ENCODE measurements at regions not wholly inside any gene's neighbourhood (a gene's known extent, or its start where the extent isn't known, plus 50 kb on each side); places are given as distances from the start of the nearest gene placed in this dataset.

DNA sequence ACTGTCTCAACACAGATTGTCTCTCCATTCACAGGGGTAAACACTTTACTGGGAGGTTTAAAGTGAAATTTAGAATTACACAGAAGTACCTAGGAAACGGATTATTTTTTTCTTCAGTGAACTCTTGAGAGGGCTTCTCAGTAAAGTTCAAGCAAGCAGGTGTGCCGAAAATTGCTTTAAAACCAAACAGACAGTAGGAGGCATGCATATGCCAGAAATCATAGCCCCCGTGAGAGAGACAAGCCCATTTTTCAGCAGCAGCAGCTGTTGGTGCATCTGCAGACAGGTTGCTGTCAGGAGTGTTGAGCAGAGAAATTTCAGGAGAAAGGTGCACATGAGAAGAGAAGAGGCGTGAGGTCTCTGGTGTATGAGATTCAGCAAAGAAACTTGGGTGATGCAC is 2115.5 kb upstream of the CELF4 start:
- no peak for DNase-seq

DNA sequence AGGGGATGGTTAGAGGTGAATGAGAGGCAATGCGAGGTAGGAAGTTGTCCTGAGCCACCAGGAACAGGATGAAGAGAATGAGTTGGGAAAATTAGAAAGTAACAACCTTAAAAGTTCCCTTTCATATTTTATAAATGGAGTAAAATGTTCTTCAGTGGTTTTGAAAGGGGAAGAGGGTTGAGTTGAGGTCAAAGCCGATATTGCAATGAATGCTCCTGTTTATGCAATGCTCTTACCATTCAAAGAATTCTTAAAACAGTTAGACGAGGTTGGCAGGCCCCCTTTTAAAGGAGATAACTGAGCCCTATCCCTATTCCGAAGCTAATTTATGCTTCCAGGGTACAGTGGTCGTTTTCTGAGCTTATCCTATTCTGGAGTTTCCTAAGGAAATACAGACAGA is 2110.3 kb upstream of the CELF4 start:
- no peak for DNase-seq

DNA sequence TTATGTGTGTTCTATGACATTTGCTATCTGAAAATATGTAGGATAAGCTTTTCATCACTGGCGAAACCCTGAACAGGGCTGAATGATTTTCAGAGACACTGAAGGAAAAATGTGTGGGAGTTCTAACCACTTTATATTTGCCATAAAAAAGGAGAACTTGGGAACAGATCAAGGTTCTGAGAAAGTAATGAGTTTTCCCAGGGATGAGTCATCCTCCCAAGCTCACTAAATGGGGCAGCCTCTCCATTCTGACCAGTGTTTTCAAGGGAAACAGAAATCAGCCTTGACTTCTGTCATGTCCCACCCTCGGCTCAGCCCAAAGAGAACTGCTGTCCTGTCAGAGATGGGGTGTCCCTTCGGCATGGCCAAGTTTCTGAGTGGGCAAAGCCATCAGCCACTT is 2109.8 kb upstream of the CELF4 start:
- no peak for DNase-seq

DNA sequence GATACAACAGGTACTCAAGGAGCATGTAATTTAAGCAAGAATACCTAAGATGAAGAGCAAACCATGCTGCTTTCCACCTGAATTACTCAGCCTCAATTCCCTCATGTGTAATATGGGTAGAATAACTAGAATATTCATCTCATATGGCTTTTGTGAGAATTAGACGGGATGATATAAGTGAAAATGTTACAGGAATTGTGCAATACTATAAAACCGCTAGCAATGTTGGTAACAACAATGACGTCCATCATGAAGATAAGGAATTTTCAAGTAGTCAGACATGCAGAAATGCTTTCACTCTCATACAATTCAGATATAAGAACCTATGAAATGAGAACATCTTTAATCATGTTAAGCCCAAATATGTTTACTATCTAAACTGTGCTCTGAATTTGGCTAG is 2106.6 kb upstream of the CELF4 start:
- no peak for DNase-seq

DNA sequence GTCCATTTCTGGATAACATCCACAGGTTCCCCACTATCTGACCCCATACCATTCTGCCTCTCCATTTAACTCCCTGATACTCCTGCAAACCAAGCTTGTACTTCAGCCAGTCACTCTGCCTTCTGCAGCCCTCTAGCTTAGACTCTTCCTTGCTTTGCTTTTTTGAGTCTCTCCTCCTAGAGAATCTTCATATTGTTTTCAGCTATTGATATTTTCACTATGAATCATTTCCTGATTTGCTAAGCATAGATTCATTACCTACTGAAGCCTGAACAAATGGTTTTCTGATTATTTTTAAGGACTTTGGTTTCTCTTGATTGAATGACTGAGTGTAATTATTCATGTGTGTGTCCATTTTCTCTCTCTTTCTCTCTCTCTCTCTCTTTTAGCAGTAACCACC is 2102.3 kb upstream of the CELF4 start:
- no peak for DNase-seq

DNA sequence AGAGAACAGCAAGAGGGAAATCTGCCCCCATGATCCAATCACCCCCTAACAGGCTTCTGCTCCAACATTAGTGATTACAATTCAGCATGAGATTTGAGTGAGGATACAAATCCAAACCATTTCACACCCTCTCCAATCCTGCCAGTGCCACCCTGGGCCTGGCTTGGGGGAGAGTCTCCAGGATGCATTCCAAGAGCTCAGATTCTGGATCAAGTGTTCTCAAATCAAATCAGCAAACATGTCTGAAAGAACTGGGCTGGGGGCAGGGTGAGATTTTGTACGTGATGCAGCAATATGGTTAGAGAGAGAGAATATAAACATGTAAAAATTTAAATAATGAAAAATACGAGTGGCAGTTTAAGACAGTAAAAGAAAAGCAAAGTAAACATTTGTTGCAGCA is 2100.9 kb upstream of the CELF4 start:
- DNase-seq: no peak

DNA sequence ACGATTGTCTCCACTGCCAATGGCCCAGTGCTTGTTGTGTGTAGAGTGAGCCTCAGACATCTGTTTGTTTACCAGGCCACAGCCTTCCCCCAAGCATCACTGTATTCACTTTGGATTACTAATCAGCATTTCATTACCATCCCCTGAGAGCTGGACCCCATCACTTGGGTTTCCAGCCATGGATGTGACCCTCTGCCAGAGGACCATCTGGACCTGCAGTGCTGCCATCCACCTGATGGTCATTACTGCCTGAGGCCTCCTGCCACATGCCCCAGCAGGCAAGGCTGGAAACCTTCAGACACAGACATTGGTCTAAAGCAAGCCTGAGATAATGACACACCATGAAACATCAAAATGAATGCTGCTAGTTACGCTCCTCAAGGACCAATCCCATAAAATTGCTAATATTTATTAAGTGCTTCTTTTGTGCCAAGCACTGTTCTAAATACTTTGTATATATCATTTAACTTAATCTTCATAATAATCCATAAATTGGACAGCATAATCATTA is 2096.3 kb upstream of the CELF4 start:
- no peak for DNase-seq

DNA sequence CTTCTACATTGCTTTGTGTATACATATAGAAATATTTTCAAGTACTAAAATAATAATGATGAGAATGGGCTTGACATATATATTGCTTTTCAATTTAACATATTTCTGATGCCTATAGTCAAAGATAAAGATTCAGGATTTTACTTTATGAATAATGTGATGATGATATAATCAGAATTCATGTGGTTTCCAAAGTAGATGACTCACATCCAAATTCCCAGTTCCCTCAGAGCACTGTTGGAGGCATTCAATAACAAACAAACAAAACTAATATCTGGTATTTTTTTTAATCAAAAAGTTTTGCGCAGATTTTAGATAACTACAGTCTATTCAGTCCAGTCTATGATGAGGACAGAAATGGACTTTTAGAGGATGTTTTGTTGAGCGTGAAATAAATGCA is 2094.5 kb upstream of the CELF4 start:
- no peak for DNase-seq

DNA sequence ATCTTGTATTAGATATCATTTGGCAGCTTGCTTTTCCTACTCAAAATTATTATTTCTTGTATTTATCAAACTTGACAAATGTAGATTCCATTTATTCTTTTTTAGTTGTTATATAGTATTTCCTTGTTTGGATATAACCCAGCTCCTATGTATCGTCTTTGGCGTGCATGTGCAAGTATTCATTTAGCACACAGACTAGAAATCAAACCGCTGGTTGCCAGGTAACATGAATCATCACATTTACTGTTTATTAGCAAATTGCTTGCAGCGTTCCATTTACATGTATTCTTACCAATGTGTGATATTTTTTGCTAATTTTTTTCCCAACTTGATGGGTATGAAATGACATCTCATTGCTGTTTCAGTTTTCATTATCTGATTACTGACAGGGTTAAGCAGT is 2089.7 kb upstream of the CELF4 start:
- DNase-seq: no peak

DNA sequence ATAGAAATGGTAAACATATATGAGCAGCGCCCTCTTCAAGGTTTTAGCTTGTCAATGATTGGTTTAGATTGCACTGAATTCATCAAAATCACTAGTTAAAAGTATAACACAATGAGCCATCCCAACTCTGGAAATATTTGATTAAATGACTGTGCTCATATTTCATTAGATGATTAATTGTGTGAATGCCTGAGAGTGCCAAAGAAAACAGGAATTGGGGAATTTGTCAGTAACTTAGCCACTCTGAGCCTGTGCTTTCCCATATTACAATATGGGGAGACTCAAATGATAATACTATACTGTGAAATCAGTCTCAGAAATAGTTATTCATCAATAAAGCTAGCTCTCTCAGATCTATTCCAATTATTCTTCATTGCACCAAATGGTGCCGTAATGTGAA is 2087.6 kb upstream of the CELF4 start:
- no peak for DNase-seq

DNA sequence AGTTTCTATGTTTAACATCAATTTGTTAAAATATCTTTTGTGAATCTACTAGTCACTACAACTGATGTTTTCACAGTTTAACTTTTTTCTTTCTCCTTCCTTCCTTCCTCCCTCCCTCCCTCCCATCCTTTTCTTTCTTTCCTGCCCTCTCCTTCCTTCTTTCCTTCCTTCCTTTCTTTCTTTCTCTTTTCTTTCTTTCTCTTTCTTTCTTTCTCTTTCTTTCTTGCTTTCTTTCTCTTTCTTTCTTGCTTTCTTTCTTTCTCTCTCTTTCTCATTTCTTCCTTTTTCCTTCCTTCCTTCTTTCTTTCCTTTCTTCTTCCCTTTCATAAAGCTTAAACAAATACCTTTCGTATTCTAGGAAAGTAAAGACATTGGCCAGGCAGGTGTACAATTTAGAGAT is 2083.0 kb upstream of the CELF4 start:
- no peak for DNase-seq

DNA sequence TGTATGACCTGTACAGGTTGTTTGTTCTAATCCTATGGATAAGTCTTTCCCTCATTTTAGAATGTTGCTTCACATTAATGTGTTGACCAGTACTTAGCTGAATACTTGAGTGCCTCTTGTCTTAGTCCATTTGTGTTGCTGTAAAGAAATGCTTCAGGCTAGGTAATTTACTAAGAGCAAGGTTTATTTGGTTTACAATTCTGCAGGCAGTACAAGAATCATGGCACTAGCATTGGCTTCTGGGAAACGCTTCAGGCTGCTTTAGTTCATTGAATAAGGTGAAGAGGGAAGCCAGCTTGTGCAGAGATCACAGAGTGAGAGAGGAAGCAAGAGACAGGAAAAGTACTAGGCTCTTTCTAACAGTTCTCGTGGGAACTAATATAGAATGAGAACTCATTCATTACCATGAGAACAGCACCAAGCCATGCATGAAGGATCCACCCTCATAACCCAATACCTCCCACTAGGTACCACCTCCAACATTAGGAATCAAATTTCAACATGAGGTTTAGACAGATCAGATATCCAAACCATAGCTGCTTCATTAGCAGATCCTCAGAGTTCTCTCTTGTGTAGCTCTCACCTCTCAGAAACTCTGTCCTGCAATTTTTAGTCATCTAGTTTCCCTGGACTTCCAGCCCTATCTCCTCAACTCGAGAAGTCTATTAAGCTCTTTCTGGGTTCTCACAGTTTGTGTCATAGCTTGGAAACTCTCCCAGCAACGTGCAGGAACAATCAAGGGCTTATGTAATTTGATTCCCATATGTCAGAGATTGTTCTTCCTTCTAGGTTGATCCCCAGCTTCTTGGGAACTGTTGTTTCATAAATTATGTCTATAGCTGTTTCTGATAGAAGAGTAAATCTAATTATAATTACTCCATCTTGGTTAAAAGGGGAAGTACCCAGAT is 2082.3 kb upstream of the CELF4 start:
- DNase-seq: no peak

DNA sequence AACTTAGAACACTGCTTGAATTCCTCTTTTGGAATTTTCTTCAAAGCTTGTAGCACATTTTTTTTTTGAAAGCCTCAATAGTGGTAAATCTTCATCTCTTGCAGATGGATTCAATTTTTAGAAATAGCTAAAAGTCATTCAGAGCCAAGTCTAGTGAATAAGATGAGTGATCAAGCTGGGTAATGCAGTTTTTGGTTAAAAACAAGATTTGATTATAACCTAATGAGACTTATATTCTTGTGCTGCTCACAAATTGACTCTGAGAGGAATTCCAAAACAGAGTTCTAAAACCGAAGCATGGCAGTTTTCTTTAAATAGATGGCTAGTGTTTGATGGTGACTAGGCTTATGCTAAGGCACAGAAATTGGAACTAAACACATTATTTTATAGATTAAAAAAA is 2072.6 kb upstream of the CELF4 start:
- DNase-seq: no peak

DNA sequence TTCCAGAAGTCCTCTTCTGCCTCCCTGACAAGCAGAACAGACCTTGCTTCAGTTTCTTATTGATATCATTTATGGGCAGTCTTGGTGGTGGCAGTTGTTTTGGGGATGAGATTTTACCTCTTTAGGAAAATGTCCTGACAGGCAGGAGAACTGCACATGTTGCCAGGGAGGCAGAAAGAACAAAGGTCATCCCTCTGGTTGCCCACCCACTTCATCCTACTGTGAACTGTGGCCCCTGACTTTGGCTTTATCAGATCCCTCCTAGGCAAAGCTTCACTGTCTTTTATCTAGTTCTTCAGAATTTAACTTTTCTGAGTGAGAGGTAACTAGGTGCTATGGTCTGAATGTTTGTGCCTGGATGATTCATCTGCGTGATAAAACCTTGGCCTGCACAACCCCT is 2071.3 kb upstream of the CELF4 start:
- DNase-seq: no peak

DNA sequence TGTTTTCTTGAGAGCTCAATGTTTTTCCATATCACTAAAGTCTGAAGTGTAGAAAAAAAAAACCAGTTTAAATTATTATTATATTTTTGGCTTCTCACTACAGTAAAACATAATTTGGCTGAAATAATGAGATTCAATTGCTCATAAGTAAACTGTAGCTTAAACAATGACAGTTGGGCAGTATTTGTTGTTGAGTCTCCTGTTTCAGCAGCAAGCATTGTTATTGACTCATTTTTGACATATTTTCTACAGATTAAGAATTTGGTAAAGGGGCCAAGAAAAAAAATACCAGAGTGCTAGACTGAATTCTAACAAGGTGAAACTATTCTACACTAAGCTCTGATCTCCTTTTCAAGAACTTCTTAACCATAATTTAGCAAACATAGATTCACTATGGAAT is 2070.4 kb upstream of the CELF4 start:
- DNase-seq: no peak

DNA sequence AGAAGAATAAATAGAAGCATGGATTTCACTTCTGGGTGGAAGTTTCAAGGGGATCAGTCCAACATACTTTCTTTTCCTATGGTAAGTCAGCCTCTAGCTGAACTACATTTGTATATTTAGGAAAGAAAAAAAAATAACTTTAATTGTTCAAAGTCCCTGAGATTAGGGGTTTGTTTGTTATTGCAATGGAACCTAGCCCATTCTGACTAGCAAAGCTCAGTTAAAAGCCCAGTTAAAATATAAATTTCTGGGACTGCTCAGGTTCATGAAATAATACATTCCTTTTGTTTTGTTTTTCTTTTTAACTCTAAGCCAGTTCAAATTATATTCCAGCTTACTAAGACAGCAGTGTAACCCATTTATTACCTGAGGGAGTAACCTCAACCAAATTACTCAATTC is 2069.6 kb upstream of the CELF4 start:
- DNase-seq: no peak

DNA sequence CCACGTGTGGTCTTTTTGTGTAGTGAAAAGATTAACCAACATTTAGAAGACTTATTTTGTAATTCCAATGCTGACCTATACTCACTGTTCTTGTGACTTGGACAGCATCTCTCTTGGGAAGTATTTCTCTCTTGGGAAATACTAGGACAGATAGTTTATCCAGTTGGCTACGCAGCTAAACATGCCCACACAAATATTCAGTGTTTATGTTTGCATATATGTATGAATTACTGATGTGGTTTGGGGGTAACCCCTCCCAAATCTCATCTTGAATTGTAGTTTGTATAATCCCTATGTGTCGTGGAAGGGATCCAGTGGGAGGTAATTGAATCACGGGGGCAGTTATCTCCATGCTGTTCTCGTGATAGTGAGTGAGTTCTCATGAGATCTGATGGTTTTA is 2062.3 kb upstream of the CELF4 start:
- no peak for DNase-seq

DNA sequence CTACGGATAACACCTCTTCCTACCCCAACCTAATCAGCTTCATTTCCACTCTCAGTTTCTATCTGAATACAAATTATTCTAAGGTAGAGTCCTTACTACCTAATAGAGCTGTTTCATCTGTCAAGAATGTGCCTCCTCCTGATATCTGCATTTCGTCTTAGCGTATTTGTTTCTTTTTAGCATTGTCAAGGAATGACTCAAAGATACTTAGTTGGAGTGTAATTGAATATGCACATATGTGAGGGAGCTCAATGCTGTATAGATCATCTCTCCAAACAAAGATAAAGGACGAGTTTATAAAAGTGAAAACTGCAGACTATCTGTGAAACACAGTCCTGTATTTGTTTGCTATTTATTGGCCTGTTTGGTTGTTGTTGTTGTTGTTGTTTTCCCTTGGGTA is 2059.4 kb upstream of the CELF4 start:
- no peak for DNase-seq

DNA sequence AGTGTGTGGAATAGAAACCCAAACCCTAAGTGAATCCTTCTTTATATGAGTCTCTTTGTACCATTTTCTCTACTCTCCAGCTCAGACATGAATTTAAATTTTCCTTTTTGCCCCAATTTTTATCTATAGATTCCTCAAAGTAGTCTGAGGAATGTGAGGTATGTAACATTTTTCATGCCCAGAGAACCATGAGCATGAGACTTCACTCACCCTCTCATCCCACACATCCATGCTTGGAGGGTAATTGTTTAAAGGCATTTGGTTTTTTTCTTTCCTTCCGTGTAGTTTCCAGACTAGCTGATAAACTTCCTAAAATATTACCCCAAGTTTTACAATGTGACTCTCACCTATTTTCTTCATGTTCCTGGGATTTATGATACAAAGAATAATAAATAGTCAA is 2056.8 kb upstream of the CELF4 start:
- no peak for DNase-seq

DNA sequence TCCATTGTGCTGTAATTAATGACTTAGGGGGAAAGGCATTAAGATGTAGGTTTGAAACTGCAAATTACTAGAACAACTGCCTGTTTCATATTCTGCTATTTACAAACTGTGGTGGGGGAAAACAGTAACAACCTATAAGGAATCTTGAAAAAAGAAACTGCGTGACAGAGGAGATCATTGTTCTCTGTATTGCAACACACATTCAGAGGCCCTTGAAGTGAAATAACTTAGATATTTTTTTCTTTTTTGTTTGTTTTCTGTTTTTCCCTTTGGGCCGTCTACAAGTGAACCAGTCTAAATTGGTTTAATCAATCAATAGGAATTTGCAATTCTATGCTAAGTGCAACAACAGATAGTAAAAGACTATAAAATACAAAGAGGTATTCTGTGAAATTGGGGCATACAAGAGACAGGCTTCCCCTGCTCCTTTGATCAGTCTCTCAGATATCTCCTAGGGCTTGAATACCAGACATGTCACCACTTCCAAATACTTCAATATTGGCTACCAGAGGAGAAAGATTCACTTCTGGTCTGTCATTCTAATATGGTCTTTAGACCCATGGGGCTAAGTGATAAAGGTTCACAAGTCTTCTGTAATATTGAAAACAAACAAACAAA is 2055.1 kb upstream of the CELF4 start:
- no peak for DNase-seq

DNA sequence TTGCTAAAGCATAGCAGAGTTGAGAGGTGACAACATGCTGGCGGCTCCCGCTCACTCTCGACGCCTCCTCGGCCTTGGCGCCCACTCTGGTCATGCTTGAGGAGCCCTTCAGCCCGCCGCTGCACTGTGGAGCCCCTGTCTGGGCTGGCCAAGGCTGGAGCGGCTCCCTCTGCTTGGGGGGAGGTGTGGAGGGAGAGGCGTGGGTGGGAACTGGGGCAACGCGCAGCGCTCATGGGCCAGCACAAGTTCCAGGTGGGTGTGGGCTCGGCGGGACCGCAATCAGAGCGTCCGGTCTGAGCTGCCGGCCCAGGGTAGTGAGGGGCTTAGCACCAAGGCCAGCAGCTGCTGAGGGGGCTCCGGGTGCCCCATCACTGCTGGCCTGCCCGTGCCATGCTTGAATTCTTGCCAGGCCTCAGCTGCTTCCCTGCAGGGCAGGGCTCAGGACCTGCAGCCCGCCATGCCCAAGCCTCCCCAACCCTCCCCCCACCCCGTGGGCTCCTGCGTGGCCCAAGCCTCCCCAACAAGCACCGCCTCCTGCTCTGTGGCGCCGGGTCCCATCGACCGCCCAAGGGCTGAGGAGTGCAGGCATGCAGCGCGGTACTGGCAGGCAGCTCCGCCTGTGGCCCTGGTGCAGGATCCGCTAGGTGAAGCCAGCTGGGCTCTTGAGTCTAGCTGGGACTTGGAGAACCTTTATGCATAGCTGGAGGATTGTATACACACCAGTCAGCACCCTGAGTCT is 2052.8 kb upstream of the CELF4 start:
- DNase-seq: no peak

DNA sequence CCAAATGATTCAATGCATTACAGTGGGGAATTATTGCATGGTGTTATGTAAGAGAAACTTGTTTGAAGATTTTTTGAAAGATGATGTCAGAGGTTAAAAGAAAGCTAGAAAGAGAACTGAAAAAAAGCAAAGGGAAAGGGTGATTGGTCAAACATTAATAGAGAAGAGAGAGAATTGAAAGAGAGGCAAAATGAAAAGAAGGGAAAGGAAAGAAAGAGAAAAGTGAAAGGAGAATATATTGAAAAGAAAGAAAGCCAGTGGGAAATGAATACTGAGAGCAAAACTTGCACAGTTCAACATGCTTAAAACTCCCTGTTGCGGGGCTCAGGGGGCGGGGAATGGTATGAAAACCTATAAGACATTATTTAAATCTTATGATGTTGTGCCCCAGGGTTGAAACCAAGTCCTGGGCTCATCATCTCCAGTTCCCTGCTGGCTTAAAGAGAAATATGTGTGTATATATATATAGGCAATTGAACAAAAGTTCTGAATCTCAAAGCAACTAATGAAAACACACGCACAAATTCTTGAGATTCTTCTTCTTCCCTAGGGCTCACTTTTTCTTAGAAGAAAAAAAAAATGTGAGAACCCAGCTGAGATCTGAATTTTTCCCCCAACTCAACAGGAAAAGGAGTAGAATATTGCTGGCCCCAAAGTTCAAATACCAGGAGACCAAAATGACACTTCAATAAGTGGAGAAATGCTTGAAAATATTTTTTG is 2045.9 kb upstream of the CELF4 start:
- DNase-seq: no peak

DNA sequence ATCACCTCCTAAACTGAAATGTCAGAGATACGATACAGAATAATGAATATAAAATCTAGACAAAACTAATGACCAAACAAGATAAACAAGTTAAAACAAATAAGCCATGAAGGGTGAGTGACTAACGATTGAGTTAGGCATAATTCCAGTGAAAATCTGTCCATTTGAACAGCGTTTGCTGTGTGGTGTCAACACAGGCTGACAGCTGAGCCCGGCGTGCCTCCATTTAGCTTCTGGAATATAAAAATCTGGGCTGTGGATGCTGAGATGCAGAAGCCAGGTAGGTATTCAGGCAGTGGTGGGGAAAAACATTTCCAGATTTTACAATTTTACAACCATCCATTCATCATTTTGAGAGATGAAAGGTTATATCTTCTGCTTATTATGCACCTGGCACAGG is 2041.4 kb upstream of the CELF4 start:
- DNase-seq: no peak

All from T1000 (cell line).